GM19193 (cell line): ENCODE measurements at regions not wholly inside any gene's neighbourhood (a gene's known extent, or its start where the extent isn't known, plus 50 kb on each side); places are given as distances from the start of the nearest gene placed in this dataset.

Experiments used
- POLR2A ChIP-seq: IDR thresholded peaks from 4 replicates; pipeline ENCODE4 v1.6.1; 2011; ENCODE audit not compliant: insufficient read depth, insufficient read length; ENCODE audit errors: extremely low read depth

- TF ChIP-seq POLR2A = no peak
Observed at GRCh38 chr20:22810626-22811569, 224.2 kb upstream of the SSTR4 start.

GRCh38 chr20:22814471-22815205, 220.5 kb upstream of the SSTR4 start:
- no peak for TF ChIP-seq POLR2A

DNA sequence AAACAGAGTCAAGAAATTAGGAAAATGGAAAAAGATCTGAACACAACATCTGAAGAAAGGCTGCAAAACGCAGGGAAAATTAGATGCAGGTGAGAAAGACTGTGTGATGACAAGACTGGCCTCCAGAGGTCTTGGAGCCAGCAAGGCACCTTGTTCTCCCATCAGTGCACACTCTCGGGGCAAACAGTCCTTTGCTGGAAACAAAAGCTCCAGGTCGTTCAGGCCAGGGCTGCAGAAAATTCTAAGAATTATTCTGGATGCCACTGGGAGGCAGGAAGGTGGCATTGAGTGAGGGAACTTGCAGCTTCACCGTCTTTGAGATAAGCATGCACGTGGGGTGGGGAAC, 219.9 kb upstream of the SSTR4 start:
- no peak for TF ChIP-seq POLR2A

DNA sequence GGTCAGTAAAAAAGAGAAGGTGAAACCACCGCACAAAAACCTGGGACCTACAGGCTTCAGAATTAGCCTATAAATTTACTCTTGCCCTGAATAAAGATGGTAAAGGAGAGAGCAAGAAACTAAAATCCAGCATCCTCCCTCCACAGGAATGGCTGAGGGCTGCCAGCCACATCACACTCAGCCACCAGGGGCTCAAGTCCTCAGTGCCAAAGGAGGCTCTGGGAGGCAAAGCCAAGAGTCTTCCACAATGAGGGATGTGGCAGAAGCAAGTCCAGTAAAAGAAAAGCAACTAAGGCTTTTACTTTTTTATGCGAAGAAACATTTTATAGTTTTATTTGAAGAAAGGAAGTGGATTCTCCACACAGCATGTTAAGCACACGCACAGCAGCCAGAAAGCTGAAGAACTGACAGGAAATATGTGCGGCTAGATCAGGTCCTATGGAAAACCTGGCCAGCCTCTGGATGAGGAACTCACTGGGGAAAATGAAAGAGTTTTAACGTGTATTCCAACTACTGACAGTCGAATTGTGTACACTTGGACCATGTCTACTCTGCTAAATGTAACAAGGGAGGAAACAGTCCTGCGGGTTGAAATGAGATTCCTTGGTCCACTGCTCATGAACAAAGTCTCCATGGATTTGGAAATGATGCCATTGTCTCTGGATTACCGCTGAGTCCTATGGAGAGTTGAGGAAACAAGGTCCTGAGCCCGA, 219.4 kb upstream of the SSTR4 start:
- TF ChIP-seq POLR2A = no peak

GRCh38 chr20:22818636-22819035, 216.5 kb upstream of the SSTR4 start:
- no peak for TF ChIP-seq POLR2A

DNA sequence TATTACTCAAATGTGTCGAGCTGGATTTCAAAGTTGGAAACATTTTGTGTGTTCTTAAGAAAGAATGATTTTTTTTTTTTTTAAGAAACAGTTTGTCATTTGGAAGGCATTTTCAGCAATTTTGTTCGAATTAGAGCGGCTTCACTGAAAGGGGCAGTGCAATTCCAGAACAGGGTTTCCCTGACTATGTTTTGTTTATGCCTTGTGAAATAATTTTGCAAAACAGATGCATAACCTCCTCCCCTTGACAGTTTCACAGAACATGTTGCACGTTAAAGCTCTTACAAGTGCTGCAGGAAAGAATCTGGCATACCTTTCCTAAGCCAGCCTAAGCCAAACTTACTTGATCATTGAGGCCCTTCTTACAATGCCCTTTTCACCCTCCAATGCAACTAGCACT, 216.0 kb upstream of the SSTR4 start:
- TF ChIP-seq POLR2A = no peak

DNA sequence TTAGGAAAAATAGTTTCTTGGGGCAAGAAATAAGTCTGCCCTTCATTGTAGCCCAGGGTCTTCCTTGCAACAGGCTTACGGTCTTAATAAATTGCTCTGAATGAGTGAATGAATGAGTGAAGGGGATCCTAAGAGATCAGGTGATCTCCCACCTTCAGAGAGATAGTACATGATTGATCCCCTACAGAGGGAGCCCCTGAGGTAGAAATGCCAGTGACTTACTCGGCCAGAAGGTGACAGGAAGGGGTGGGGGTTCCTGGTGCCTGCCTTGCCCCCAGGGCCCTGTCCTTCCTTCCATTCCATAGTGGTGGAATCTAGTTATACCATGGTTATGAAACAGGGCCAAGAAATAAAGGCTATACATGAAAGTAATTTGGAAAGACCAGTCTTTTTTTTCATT, 215.3 kb upstream of the SSTR4 start:
- no peak for TF ChIP-seq POLR2A

DNA sequence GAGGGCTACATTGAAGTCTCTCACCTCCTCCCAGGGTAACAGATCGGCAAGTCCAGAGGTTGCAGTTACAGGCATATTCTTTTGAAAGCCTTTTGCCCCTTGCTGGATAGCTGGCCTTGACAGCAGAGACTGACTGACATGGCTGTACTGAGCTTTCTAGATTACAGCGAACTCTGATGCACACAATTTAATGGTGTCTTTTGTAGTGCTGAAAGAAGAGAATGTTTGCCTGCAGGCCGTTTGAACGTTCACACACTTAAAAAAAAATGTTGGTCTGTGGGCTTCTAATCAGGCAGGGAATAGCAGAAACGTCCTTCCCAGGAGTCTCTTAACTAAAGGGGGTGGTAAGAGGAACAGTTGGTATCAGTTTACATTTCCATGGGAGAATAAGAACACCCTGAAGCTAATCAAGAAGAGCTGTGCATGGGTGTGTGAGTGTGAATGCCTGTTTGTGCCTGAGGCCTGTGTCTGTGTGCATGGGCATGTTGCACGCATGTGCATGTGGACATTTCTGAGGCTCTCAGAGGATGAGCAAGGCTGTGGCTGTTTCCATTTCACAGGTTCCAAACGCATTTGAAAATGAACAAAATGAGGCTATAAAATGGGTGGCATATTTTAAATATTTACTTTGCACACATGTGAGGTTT, 213.9 kb upstream of the SSTR4 start:
- no peak for TF ChIP-seq POLR2A

- no peak for TF ChIP-seq POLR2A
Observed at GRCh38 chr20:22821796-22822195, 213.3 kb upstream of the SSTR4 start.

- no peak for TF ChIP-seq POLR2A
Observed at GRCh38 chr20:22823119-22823518, 212.0 kb upstream of the SSTR4 start.

DNA sequence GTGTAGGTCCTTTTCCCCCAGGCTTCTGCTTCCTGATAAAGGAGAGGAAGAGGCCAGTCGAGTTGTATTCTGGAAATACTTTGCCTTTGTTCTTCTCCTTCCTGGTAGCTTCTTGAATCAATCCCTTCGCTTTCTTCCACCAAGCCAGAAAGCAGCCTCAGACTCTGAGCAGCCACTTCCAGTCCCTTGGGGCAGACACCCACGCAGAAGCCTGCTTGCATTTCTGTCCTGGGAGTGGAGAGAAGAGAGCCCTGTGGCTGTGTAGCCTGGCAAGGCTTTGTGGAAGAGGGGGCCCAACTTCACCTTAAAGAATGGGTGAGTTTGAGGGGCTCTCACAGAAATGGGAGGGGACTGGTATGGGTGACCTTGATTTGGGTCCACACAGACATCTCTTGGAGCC, 211.0 kb upstream of the SSTR4 start:
- no peak for TF ChIP-seq POLR2A

DNA sequence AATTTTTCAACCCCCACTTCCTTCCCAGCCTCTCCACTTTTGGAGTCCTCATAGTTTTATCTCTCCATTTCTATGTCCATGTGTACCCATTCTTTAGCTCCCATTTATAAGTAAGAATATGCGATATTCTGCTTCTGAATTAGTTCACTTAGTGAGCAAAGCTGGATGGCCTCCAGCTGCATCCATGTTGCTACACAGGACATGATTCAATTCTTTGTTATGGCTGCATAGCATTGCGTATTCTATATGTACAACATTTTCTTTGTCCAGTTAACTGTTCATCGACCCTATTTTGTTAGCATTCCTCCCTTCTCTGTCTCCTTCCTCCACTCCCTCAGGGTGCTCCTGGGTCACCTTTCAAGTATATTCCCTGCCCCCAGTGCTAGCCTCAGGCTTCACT, 210.0 kb upstream of the SSTR4 start:
- no peak for TF ChIP-seq POLR2A

GRCh38 chr20:22825546-22825945, 209.6 kb upstream of the SSTR4 start:
- TF ChIP-seq POLR2A = no peak

DNA sequence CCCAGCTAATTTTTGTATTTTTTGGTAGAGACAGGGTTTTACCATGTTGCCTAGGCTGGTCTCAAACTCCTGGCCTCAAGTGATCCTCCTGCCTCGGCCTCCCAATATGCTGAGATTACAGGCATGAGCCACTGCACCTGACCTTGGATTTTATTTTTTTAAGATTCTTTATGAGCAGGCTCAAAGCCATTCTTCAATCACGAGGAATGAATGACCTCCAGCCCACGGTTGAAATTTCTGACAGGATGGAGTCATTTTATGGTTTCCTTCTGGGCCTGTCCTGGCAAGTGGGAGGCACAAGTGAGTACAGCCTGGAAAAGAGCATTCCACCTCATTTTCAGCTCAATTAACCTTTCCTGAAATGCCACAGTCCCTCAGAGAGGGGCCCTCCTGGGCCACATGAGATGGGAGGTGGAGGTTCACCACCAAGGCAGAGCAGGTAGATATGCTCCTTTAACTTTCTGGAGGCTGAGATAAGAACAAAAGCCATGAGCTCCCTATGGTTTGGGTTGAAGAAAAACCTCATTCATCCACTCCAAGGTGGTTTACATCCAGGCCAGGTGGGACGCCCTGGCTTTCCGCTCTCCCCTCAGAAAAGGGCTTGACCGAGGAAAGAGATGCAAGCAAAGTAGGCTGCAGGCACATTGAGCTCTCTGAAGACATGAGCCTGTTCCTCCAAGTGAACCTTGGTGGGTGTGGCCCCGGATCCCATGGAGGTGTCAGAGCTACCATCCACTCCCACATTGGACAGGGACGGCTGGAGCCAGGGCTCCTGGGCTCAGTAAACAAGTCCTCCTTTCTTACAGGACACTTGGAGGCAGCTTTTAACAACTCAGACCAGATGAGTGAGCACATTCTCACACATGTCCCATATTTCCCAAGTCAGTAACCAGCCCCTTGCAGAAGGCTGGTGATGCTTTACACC, 208.5 kb upstream of the SSTR4 start:
- no peak for TF ChIP-seq POLR2A
